OCI-LY7 (cell line): ENCODE measurements at regions not wholly inside any gene's neighbourhood (a gene's known extent, or its start where the extent isn't known, plus 50 kb on each side); places are given as distances from the start of the nearest gene placed in this dataset.

Experiments
- BruUV-seq: library from RNA; stranded (reverse); fragments of 400-500 nt; replicated peaks from 2 replicates; lab custom pipeline; 2021; lab: Mats Ljungman, UMichigan
- CTCF ChIA-PET: fragments of 300-600 bp; sonication (Branson Sonifier 250); formaldehyde crosslinking; loops from one replicate; lab custom pipeline; 2022; ENCODE audit warnings: antibody characterized with exemption; ENCODE audit not compliant: unreplicated experiment; lab: Charles Lee
- POLR2A ChIA-PET: fragments of 300-600 bp; sonication (Branson Sonifier 250); formaldehyde crosslinking; loops from one replicate; lab custom pipeline; 2022; ENCODE audit warnings: antibody characterized with exemption; lab: Charles Lee
- DNase-seq: peaks from one replicate; pipeline ENCODE4 v3.0.0-alpha.2; 2015; ENCODE audit warnings: low spot score
- H2AFZ ChIP-seq: fragments of 200-600 bp; sonication (generic), shearing (Covaris generic); 2 replicates; pipeline ENCODE4 v1.6.1; 2014; ENCODE audit warnings: mild to moderate bottlenecking, antibody characterized with exemption, low read length, moderate library complexity
- H3K27ac ChIP-seq: fragments of 200-600 bp; sonication (generic); 2 replicates; pipeline ENCODE4 v1.5.1; 2014; ENCODE audit warnings: mixed run types, low read depth, mild to moderate bottlenecking, moderate library complexity, low read length, inconsistent platforms; ENCODE audit not compliant: poor library complexity, severe bottlenecking
- H3K36me3 ChIP-seq: fragments of 200-600 bp; sonication (generic); 2 replicates; pipeline ENCODE4 v1.6.1; 2014; ENCODE audit warnings: mild to moderate bottlenecking, antibody characterized with exemption, low read length, moderate library complexity, mixed read lengths; ENCODE audit not compliant: insufficient read depth
- H3K4me1 ChIP-seq: fragments of 200-600 bp; sonication (generic); 2 replicates; pipeline ENCODE4 v1.5.1; 2014; ENCODE audit warnings: mild to moderate bottlenecking, low read length; ENCODE audit not compliant: insufficient read depth, poor library complexity, severe bottlenecking
- H3K4me2 ChIP-seq: fragments of 200-600 bp; sonication (generic); 2 replicates; pipeline ENCODE4 v1.6.1; 2014; ENCODE audit warnings: mild to moderate bottlenecking, low read length
- H3K4me3 ChIP-seq: fragments of 200-600 bp; sonication (generic); 2 replicates; pipeline ENCODE4 v1.5.1; 2014; ENCODE audit warnings: mild to moderate bottlenecking, low read depth, low read length; ENCODE audit not compliant: poor library complexity, severe bottlenecking
- H3K79me2 ChIP-seq: fragments of 200-600 bp; sonication (generic); 2 replicates; pipeline ENCODE4 v1.6.1; 2016; ENCODE audit warnings: low read depth, mild to moderate bottlenecking, low read length, moderate library complexity, mixed read lengths; ENCODE audit not compliant: insufficient read depth
- H3K9me2 ChIP-seq: fragments of 200-600 bp; sonication (generic); 2 replicates; pipeline ENCODE4 v1.6.1; 2016; ENCODE audit warnings: mild to moderate bottlenecking, low read length, mixed read lengths; ENCODE audit not compliant: insufficient read depth
- H3K9me3 ChIP-seq: fragments of 200-600 bp; sonication (generic); 2 replicates; pipeline ENCODE4 v1.6.1; 2014; ENCODE audit warnings: mild to moderate bottlenecking, mixed run types, low read length, mixed read lengths
- H4K20me1 ChIP-seq: fragments of 200-600 bp; sonication (generic); 2 replicates; pipeline ENCODE4 v1.6.1; 2014; ENCODE audit warnings: mild to moderate bottlenecking, antibody characterized with exemption, low read length, moderate library complexity, mixed read lengths; ENCODE audit not compliant: insufficient read depth
- EZH2phosphoT487 ChIP-seq: fragments of 200-600 bp; sonication (generic); IDR thresholded peaks from 2 replicates; pipeline ENCODE4 v1.6.1; 2018; ENCODE audit warnings: low read depth, borderline replicate concordance, mild to moderate bottlenecking, mixed run types, antibody characterized with exemption, low read length, moderate library complexity, mixed read lengths
- intact Hi-C: fragments of 100-400 bp; cut with micrococcal nuclease; formaldehyde crosslinking; loops from one replicate; pipeline ENCODE4 v1.10.0; 2022; ENCODE audit not compliant: unreplicated experiment
- TF ChIP-seq, protein P1 (sequence below): fragments of 200-600 bp; sonication (generic); conservative IDR thresholded peaks from 2 replicates; pipeline ENCODE4 v1.5.1; 2014; ENCODE audit warnings: mild to moderate bottlenecking, antibody characterized with exemption, low read length, moderate library complexity, mixed read lengths

GRCh38 chr13:50131920-50132903 lies 117.0 kb downstream of the KCNRG start:
- no peak for TF ChIP-seq EZH2phosphoT487
- TF ChIP-seq, protein P1, sequence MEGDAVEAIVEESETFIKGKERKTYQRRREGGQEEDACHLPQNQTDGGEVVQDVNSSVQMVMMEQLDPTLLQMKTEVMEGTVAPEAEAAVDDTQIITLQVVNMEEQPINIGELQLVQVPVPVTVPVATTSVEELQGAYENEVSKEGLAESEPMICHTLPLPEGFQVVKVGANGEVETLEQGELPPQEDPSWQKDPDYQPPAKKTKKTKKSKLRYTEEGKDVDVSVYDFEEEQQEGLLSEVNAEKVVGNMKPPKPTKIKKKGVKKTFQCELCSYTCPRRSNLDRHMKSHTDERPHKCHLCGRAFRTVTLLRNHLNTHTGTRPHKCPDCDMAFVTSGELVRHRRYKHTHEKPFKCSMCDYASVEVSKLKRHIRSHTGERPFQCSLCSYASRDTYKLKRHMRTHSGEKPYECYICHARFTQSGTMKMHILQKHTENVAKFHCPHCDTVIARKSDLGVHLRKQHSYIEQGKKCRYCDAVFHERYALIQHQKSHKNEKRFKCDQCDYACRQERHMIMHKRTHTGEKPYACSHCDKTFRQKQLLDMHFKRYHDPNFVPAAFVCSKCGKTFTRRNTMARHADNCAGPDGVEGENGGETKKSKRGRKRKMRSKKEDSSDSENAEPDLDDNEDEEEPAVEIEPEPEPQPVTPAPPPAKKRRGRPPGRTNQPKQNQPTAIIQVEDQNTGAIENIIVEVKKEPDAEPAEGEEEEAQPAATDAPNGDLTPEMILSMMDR: no peak
- intact Hi-C loops: loop anchor here (2.0 to 5.0 kb wide), 2 partner anchors 21 to 465 kb away; no protein-coding TSS in a partner anchor
- ChIA-PET CTCF (no interaction called here), POLR2A (interaction anchor here (0.6 to 2.1 kb wide), 4 partner anchors 9 to 780 kb away, joined by 3 to 14 read pairs (median 6); no protein-coding TSS in a partner anchor)
- Histone ChIP-seq H3K36me3 (no peaks in the 10 kb centered on the region), H3K9me2 (no peaks in the 10 kb centered on the region), H3K79me2 (no peaks in the 10 kb centered on the region), H3K4me2 (peak overlapping the region; percentile 71), H2AFZ (no peak overlapping the region), H3K27ac (no peak overlapping the region), H3K4me3 (peak overlapping the region; percentile 70), H3K9me3 (no peaks in the 10 kb centered on the region), H3K4me1 (peaks cover 46% of the 10 kb centered on the region), H4K20me1 (no peaks in the 10 kb centered on the region)
- BruUV-seq: no TSS peak
- no peak for DNase-seq

GRCh38 chr13:50132904-50133357 lies 117.7 kb downstream of the KCNRG start:
- Histone ChIP-seq H3K9me3 (no peaks in the 10 kb centered on the region), H4K20me1 (no peaks in the 10 kb centered on the region), H3K36me3 (no peaks in the 10 kb centered on the region), H3K4me2 (no peak overlapping the region), H3K79me2 (no peaks in the 10 kb centered on the region), H3K4me1 (peaks cover 39% of the 10 kb centered on the region), H2AFZ (no peak overlapping the region), H3K27ac (no peak overlapping the region), H3K9me2 (no peaks in the 10 kb centered on the region), H3K4me3 (no peak overlapping the region)
- intact Hi-C loops: loop anchor here (5.0 kb wide), 1 partner anchor 464 kb away; no protein-coding TSS in a partner anchor
- ChIA-PET CTCF (no interaction called here), POLR2A (no interaction called here)
- TF ChIP-seq, protein P1: no peak
- no peak for TF ChIP-seq EZH2phosphoT487
- no peak for DNase-seq
- no TSS peak for BruUV-seq
